KBM-7 (cell line): ENCODE measurements at regions not wholly inside any gene's neighbourhood (a gene's known extent, or its start where the extent isn't known, plus 50 kb on each side); places are given as distances from the start of the nearest gene placed in this dataset.

ENCODE experiments used
- DNase-seq: peaks from one replicate; pipeline ENCODE4 v3.0.0-alpha.2; 2015
- in situ Hi-C: fragments of 300-500 bp; cut with MboI; formaldehyde crosslinking; loops from 2 replicates; pipeline ENCODE4 v1.14.3; 2020; ENCODE audit warnings: low sequenced_read_pairs, low pct_unique_long_range_greater_than_20kb, mixed read lengths

DNA sequence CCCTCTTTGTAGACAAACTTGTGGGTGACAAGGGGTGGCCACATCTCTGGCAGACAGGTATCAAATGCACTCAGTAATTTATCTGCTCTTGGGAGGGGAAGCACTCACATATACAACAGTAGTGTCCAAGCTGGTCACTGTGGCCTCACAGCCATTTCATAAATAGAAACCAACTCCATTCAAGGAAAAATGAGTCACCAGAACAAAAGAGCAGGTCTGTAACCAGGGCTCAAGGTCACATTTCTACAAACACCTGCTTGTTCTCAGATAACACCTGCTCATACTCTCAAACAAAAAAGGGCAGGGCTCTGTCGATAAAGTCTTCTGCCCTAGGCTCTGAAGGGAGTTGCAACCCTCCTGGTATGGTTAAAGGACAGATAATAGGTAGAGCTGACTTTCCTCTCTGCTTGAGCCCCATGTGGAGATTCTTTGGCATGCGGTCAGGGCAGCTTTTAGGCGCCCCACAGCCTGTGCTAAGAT, 459.0 kb downstream of the BCL11A start:
- in situ Hi-C loops: no loop called here
- no peak for DNase-seq

DNA sequence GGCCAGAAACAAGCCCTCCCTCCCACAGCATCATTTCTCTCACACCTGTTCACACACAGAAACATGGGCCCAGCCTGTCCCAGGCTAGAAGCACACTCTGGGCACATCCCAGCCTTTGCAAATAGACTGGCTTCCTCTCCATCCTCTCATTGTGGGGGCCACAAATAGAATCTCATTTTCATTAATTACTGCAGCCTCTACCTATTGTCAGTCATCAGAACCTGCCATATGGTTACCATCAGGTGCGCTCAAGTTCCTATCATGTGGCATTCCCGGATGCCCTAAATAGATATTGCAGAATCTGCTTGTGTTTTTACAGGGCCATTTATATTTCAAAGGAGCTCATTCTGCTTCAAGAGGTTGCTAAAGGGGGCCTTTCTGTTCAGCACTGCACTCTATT, 460.7 kb downstream of the BCL11A start:
- in situ Hi-C loops: no loop called here
- no peak for DNase-seq

DNA sequence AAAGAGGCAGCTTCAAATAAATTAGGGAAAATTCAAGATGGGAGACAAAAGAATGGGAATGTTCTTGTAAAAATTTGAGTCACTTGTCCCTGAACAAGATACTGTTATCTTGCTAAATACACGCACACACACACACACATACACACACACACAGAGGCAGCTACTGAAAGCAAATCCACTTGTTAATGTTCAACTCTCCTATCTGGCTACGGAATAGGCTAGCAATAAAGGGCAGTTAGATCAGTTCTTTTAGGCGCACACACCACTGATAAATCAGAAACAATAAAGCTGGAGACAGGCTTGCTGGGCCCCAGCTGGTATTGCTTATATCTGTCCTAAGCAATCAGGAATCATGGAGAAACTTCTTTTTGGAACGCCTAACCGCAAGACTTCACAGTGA, 461.6 kb downstream of the BCL11A start:
- no peak for DNase-seq
- in situ Hi-C loops: no loop called here

DNA sequence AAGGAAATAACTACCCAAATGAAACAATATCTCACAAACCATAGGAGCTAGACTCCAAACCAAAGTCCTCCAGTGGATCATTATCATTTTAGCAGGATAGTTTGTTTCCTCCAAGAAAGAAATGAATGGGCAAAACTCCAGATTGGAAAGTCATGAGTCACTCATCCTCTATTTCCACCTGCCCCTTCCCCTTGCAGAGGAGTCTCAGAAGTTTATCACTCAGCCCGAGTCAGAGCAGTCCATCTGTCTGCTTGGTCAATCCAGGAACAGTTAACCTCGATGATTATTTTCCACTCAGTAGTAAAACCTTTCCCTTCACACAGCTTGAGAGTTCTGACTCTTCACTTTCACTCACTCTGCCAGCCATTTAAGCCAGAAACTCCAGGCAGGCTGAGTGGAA, 462.2 kb downstream of the BCL11A start:
- DNase-seq: no peak
- in situ Hi-C loops: no loop called here

DNA sequence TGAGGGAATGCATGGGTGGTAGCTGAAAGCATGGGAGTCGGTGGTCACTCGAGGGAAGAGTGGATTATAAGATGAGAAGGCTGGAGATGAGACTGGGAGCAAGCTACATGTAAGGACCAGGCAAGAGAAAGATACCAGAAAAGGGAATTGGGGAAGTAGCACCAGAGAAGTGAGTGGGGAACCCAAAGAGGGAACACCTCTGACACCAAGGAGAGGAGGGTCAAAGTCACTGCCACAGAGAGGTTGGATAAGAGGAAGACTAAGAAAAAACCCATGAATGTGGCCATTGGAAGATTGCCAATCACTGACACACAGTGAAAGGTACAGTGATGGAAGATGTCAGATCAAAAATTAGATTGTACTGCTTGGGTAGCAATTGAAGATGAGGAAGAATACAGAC, 473.9 kb downstream of the BCL11A start:
- peak; percentile 61 for DNase-seq
- in situ Hi-C loops: no loop called here

DNA sequence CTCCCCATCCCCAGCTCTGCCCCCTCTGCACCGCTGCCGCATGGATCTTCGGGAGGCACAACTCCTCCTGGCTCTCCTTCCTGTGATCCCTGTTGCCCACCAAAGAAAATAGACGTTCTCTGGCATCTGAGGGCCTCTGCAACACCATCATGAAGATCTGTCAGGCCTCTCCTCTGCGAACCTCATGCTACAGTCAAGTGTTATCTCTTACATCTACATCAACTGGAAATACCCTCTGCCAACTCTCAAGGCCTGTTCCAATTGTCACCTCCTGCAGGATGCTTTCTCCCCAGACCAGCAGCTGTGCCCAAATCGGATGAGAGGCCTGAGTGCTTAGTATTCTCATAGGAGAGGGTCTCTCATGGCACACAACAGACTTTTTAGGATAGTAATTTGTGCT, 478.4 kb downstream of the BCL11A start:
- in situ Hi-C loops: no loop called here
- DNase-seq: no peak

DNA sequence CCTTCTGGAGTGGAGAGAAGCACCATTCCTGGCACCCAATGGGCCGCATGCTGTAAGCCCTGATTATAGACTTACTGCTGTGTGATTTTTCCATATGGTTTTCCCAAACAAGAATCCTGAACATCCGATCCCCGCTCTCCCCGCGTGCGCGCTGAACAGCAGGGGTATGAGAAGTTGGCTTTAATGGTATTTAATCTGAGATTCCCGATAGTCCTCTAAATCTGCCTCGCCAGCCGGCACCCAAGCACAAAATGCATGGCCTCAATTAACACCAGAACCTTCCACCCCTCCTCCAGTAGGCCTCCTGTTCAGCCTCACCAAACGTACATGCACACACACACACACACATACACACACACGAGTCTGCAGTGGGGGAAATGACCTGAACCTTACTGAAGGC, 480.3 kb downstream of the BCL11A start:
- in situ Hi-C loops: no loop called here
- DNase-seq: no peak

DNA sequence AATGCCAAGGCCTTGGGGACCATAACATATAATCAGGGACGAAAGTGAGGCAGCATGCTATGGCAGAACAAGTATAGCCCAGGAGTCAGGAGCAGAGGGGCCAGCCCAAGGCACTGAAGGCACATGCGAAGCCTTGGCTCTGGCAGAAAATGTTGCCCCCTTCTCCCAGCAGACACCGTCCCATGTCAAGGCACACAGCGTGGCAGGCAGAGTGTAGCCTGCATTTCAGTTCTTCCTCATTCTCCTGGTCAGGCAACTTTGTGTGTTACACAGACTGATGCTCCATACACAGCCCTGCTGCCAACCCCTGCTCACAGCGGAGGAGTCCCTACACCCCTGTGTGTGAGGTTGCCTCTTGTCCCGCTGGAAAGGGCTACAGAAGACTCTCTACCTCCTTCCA, 480.8 kb downstream of the BCL11A start:
- in situ Hi-C loops: no loop called here

DNA sequence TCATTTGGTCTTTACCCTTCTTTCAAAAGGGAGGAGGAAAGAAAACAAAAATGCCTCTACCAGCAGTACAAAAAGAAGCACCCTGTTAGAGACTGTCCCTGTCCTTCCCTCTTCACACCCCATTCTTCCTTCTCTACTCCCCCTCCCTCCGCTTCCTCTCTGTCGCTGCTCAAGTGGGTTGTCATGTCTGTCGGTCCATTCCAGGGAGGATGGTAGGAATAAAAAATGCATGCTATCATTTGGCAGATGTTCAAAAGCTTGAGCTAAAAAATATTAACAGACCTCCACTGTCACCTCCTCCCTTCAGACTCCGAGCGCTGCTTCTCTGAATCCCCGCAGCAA, 482.0 kb downstream of the BCL11A start:
- DNase-seq: no peak
- in situ Hi-C loops: no loop called here

More for the DNA sequence above, 480.8 kb downstream of the BCL11A start:
- no peak for DNase-seq

DNA sequence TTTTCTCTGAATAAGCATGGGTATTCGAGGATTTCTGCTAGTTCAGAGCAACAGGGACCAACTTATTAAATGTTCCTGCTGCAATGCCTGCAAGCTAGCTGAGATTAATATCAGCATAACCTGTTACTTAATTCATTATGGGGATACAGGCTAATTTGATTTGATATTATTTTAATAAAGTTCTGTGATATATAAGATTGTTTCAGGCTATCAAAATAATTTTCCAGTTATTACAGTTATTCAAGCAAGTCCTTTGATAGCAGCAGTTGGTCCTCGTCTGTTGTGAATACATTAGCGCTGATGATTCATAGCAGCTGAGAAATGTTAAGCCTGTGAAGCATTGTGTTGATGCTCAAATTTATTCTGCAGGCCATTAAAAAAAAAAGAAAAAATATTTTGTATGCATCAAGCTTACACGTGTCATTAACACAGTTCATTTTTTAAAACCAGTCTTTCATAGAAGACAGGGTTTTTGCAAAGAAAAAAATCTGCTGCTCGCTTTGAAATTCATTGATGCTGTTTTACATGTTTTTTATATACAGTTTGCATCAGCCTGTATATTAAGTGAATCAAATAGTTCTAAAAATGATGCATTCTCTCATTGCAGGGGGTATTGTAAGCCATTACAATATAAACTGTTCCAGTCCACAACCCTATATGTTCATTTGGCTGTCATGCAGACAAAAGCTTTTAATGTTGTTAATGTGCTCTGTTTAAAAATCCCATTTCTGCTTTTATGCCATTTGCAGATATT, 482.5 kb downstream of the BCL11A start:
- in situ Hi-C loops: no loop called here
- DNase-seq: no peak

DNA sequence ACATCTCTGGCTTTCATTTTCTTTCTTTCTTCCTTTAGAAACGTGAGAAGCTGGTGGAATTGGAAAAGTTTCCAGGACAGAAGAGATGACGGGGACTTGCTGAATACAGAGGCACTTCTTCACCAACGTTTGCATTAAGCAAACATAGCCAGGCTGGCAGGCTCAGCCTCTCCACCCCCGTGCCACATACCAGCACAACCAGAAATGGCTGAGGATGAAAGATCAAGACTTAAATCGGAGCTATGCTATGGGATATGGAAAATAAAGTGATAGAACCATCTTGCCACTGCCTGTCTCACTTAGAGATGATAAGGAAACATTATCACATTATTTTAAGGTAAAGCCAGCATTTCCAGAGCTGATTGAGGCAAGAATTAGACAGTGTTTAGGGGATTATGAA, 483.3 kb downstream of the BCL11A start:
- in situ Hi-C loops: no loop called here
- no peak for DNase-seq

DNA sequence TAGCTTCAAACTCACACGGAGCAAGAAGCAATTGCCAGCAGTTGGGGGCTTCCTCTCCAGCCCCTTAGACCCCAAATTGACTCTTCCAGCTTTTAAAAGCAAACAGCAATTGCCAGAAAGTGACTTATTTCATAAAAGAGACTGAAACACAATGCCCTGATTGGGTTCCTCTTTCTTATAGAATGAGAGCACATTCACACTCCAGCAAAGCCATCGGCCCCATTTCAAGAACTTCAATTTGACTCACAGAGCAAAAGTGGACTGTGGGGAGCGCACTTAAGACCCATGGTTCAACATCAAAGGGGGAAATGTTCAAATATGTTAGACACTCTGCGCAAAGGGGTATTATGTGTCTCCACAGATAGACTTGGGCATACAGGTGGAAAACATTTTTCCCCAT, 484.7 kb downstream of the BCL11A start:
- DNase-seq: no peak
- in situ Hi-C loops: no loop called here

DNA sequence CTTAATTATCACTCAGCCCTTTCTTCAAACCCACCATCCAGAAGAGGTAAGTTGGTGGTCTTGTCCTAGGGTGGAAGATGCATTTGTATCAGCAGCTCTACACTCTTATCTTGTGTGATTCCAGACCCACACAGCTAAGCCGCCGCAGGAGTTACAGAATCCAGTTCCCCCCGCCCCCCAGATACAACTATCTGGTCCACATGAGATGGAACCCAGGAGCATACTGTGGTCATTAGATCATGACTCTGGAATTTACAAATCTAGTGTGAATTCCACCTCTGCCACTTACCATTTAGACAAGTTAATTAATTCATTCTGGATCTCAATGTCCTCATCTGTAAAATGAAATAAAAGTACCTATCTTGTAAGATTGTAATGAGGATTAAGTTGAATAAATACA, 486.4 kb downstream of the BCL11A start:
- DNase-seq: no peak
- in situ Hi-C loops: no loop called here

DNA sequence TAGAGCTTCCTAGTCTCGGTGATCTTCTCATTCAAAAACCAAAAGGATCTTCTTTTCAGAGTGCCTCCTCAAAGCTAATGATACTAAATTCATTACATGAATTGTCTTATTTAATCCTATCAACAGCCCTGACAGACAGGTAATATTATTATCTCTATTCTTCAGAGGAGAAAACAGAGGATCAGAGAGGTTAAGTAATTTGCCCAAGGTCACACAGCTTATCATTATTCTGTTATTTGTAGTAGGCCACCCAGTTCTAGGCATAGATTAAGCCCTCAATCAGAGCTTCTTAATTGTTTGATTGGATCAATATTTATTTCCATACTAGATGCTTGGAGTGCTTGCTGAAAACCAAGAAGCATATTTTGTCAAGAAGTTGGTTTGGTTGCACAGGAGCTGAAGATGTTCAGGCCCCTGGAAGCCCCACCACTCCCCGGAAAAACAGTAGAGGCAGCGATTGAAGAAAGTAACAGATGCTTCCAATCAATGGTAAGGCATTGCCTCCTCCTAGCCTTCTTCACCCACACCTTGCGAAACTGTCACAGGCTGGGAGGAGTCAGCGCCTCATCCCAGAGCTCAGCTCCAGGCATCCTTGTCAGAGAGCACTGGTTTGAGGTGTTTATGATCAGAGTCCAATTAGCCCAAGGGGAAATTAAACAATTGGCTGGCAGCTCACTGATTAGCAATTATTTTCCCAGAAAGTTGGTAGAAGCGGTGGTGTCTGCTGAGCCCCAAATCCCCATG, 487.2 kb downstream of the BCL11A start:
- in situ Hi-C loops: no loop called here
- no peak for DNase-seq

DNA sequence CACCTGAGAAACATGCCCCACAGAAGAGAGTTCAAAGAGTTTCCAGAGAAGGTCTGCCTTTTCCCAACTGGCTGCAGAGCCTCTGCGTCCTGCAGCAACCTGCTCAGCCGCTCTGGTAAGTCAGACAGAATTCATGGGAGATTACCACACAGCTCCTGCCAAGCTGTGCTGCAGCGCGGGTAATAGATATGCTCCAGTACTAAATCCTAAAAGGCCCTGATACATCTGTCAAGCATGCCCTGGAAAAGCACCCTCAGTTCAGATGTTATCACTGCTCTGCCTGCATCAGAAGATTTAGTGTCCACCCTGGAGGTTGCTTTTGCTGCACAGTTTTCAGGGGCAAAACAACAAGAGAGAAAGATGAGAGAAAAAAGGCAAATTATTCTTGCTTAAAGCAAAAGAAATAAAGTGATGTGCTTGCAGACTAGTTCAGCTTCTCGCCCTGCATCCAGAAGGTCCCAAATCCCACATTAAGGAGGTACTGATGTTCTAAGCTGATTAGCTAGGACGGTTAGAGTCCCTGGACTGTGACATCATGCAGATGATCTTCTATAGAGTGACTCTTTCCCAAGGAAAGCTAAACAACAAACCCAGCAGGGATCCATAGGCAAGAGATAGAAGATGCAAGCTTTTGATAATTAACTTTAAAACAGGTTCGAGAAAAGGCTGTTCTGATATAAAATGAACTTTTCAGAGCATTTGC, 488.6 kb downstream of the BCL11A start:
- in situ Hi-C loops: no loop called here
- no peak for DNase-seq

DNA sequence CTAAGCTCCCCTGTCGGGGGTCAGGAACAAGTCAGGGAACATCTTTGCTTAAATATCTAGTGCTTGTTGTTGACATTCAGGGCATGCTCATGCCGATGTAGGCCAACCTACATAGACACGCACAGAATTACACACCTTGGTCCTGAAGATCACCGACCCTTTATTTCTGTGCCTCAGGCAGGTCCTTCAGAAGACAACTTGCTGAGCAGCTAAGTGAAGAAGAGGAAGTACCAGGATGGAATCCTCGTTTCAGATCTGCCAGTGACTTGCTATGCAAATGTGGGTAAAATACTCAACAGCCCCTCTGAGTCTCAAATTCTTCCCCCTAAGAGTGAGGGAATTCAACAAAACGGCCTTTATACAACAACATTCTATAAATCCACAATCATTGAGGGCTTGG, 494.7 kb downstream of the BCL11A start:
- in situ Hi-C loops: no loop called here
- DNase-seq: peak; percentile 46

DNA sequence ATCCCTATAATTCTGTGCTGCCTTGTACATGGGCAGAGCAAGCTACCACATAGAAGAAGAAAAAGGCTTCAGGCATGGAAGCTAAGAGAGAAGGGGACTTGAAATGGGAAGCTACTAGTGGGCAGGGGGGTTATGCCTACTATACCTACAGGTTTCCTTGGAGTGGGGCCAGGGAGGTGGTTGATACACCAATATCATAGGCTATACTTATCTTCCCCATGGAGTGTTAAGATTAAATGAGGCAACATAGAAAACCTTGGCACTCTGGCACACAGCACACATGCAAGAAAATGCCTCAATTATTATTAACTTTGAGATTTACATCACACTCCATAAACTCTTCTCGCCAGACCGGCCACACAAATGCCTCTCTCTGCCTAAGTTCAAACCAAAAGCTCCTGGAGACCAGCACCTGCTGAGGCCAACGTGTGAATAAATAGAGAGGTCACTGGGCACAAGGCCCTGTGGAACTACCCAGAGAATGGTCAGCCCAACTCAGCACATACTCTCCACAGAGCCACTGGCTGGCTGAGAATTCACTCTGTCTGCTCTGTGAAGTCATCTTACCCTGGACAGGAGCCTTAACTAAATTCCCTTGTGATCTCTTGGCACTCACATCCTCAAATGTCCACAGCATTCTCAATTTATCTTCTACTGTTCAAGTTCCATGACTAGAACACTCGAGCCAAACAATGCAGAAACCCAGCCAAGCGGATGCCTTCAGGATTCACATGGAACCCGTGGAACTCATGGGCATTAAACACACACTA, 498.7 kb downstream of the BCL11A start:
- in situ Hi-C loops: no loop called here
- no peak for DNase-seq

DNA sequence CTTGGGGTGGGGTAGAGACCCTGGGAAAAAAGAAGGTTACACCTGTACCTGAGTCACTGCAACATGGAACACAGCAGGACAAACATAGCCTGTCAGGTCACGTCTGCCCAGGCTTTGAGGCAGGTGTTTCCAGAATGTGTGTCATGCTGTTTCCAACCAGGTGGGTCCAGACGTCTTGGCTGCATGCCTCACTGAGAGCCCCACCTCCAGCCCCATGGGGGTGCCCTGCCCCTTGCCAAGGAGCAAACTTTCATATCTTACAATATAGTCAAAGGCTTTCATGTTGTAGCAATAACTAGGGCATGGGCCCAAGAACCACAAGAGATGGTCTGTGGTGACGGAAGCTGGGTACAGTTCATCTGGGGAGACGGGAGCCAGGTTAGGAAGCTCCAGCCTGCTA, 499.7 kb downstream of the BCL11A start:
- in situ Hi-C loops: no loop called here

DNA sequence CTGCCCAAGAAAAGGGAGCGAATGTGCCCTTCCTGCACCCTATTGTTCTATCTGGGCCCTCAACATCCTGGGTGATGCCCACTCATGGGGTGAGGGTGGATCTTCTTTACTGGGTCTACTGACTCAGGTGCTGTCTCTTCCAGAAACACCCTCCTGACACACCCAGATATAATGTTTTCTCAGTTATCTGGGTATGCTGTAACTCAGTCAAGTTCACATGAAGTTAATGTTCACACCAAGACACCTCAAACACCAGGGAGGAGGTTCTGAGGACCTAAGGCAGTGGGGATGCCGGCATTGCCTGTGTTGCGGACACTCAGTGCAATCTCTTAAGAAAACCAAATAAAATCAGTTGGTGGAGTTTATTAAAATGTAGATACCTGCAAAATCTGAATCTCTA, 500.9 kb downstream of the BCL11A start:
- in situ Hi-C loops: no loop called here
- DNase-seq: no peak

More for the DNA sequence above, 499.7 kb downstream of the BCL11A start:
- no peak for DNase-seq

DNA sequence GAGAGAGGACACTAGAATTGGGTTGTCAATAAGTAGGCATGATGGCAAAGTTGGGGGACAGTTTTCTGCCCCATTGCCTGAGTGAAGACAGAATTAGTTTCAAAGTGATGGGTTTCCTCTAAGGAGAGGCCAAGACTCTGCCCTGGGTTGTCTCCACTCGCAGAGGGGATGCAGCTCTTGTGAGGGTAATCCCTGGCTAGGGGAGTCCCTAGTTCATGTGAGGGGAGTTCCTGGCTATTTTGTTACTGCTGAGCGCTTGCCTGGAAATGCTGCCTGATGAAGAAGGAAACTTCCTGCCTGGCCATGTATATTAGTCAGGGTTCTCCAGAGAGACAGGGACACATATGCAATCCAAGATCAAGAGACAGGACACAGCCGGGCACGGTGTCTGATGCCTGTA, 501.5 kb downstream of the BCL11A start:
- in situ Hi-C loops: no loop called here
- DNase-seq: no peak
